CD4-positive, CD25-positive, alpha-beta regulatory T cell (primary cell): ENCODE measurements at regions not wholly inside any gene's neighbourhood (a gene's known extent, or its start where the extent isn't known, plus 50 kb on each side); places are given as distances from the start of the nearest gene placed in this dataset.

Experiments used
- ATAC-seq, 2 donors: fragments of 150-1000 bp; cut with Tn5 transposase; one replicate each; pipeline ENCODE4 v1.10.0; 2021; ENCODE audit warnings: low read depth in 2 of 2, moderate number of reproducible peaks in 2 of 2, moderate library complexity in 1 of 2
- DNase-seq, 3 donors: peaks; one replicate each; pipeline versions ENCODE4 v3.0.0 to v3.0.0-alpha.2; 2012 to 2022; ENCODE audit warnings: mixed read lengths in 1 of 3
- H3K27ac ChIP-seq: one replicate; pipeline ENCODE4 v1.7.0; 2013; ENCODE audit warnings: mild to moderate bottlenecking, low read length; ENCODE audit not compliant: insufficient read depth, poor library complexity, severe bottlenecking
- H3K27me3 ChIP-seq: one replicate; pipeline ENCODE4 v1.7.0; 2013; ENCODE audit warnings: low read length; ENCODE audit not compliant: control insufficient read depth, insufficient read depth
- H3K36me3 ChIP-seq: one replicate; pipeline ENCODE4 v1.7.0; 2013; ENCODE audit warnings: mild to moderate bottlenecking, low read length, moderate library complexity; ENCODE audit not compliant: control insufficient read depth, insufficient read depth
- H3K4me1 ChIP-seq: 2 replicates; pipeline ENCODE4 v1.7.0; 2013; ENCODE audit warnings: mild to moderate bottlenecking, low read length; ENCODE audit not compliant: insufficient read depth, control insufficient read depth, poor library complexity, severe bottlenecking
- H3K4me3 ChIP-seq: one replicate; pipeline ENCODE4 v1.7.0; 2013; ENCODE audit warnings: low read depth, mild to moderate bottlenecking, low read length, moderate library complexity
- H3K9me3 ChIP-seq, 2 experiments: 1 replicate in 1 of 2; 2 replicates in 1 of 2; pipeline ENCODE4 v1.7.0; 2013; ENCODE audit warnings: low read length in 2 of 2, mild to moderate bottlenecking in 1 of 2, moderate library complexity in 1 of 2; ENCODE audit not compliant: control insufficient read depth in 2 of 2
- H3K27ac Mint-ChIP-seq, 3 donors: one replicate each; pipeline ENCODE4 v1.8.0; 2020 to 2022; ENCODE audit warnings: mild to moderate bottlenecking in 3 of 3, mixed read lengths in 3 of 3, moderate library complexity in 2 of 3
- H3K27me3 Mint-ChIP-seq: one replicate; pipeline ENCODE4 v1.8.0; 2022; ENCODE audit warnings: mild to moderate bottlenecking, mixed read lengths
- H3K36me3 Mint-ChIP-seq: one replicate; pipeline ENCODE4 v1.8.0; 2020; ENCODE audit warnings: mixed read lengths
- H3K4me1 Mint-ChIP-seq, 4 donors: one replicate each; pipeline ENCODE4 v1.8.0; 2020 to 2022; ENCODE audit warnings: mixed read lengths in 4 of 4, mild to moderate bottlenecking in 1 of 4
- H3K4me3 Mint-ChIP-seq, 4 donors: one replicate each; pipeline ENCODE4 v1.8.0; 2020 to 2022; ENCODE audit warnings: mild to moderate bottlenecking in 4 of 4, mixed read lengths in 4 of 4, moderate library complexity in 3 of 4
- H3K9me3 Mint-ChIP-seq, 7 donors: one replicate each; pipeline ENCODE4 v1.8.0; 2020 to 2022; ENCODE audit warnings: mixed read lengths in 7 of 7, mild to moderate bottlenecking in 3 of 7, moderate library complexity in 2 of 7

DNA sequence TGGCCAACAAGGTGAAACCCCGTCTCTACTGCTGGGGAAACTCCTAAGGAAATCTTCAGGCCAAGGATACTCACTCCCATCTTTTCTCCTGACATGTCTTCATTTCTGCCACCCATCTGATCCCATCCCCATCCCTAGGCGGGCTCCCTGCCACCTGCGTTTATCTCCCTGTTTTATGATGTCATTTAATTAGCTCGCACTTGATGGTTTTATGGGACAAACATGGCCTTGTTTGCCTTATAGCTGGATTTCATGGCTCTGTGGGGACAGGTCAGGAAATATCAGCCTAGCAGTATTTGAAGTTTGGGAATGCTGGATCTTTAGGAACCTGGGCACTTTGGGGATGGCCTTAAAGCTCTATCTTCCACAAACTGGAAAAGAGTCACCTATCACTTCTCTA, 88.5 kb upstream of the CISTR start:
- no peak overlapping the region for H3K4me3 ChIP-seq
- no peak overlapping the region for H3K27ac ChIP-seq
- Mint-ChIP-seq H3K27ac (no peak overlapping the region), H3K4me3 (no peak overlapping the region), H3K4me1 (no peaks in the 10 kb centered on the region), H3K9me3 (no peaks in the 10 kb centered on the region), H3K27me3 (peaks cover 33% of the 10 kb centered on the region), H3K36me3 (no peaks in the 10 kb centered on the region)
- H3K27me3 ChIP-seq: peaks cover 10% of the 10 kb centered on the region
- H3K36me3 ChIP-seq: no peaks in the 10 kb centered on the region
- ATAC-seq (no peak), DNase-seq (no peak)
- H3K9me3 ChIP-seq: no peaks in the 10 kb centered on the region
- no peaks in the 10 kb centered on the region for H3K4me1 ChIP-seq

DNA sequence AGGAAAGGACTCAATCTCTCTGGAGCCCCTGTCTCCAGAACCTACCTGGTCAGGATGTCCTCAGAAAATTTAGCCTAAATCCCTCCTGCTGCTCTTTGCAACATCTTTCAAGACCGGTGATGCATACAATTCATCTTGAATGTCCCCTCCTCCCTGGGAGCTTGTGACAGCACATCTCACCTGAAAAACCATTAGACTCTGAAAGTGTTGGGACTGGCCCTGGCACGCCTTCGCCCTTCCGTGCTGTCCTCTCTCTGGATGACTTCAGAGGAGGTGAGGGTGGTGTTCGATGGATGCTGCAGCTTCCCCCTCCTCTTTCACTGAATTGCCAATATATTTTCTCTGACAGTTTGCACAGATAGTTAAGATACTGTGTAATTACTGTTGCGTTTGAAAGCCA, 90.9 kb upstream of the CISTR start:
- H3K27ac ChIP-seq: no peak overlapping the region
- no peaks in the 10 kb centered on the region for H3K4me1 Mint-ChIP-seq
- H3K36me3 Mint-ChIP-seq: no peaks in the 10 kb centered on the region
- H3K4me3 ChIP-seq: no peak overlapping the region
- peaks cover 37% of the 10 kb centered on the region for H3K27me3 Mint-ChIP-seq
- no peaks in the 10 kb centered on the region for H3K36me3 ChIP-seq
- H3K9me3 Mint-ChIP-seq: no peaks in the 10 kb centered on the region
- peaks cover 17% of the 10 kb centered on the region for H3K27me3 ChIP-seq
- no peak overlapping the region for H3K4me3 Mint-ChIP-seq
- no peaks in the 10 kb centered on the region for H3K9me3 ChIP-seq
- DNase-seq: no peak
- no peak for ATAC-seq
- H3K4me1 ChIP-seq: no peaks in the 10 kb centered on the region
- H3K27ac Mint-ChIP-seq: no peak overlapping the region

- Histone ChIP-seq H3K27ac (no peak overlapping the region), H3K27me3 (peaks cover 15% of the 10 kb centered on the region), H3K9me3 (no peaks in the 10 kb centered on the region), H3K36me3 (no peaks in the 10 kb centered on the region), H3K4me3 (no peak overlapping the region), H3K4me1 (no peaks in the 10 kb centered on the region)
- ATAC-seq (no peak), DNase-seq (no peak)
- H3K27ac Mint-ChIP-seq: no peak overlapping the region
- H3K27me3 Mint-ChIP-seq: peaks cover 43% of the 10 kb centered on the region
- no peaks in the 10 kb centered on the region for H3K36me3 Mint-ChIP-seq
- no peaks in the 10 kb centered on the region for H3K4me1 Mint-ChIP-seq
- no peak overlapping the region for H3K4me3 Mint-ChIP-seq
- no peaks in the 10 kb centered on the region for H3K9me3 Mint-ChIP-seq
Observed at GRCh38 chr12:53843545-53843944, 91.8 kb upstream of the CISTR start.

GRCh38 chr12:53844994-53845844, 93.4 kb upstream of the HOXC13 start:
- ATAC-seq: no peak
- H3K27me3 ChIP-seq: peaks cover 15% of the 10 kb centered on the region
- no peaks in the 10 kb centered on the region for H3K9me3 ChIP-seq
- no peak overlapping the region for H3K4me3 ChIP-seq
- Mint-ChIP-seq H3K4me3 (no peak overlapping the region), H3K4me1 (no peaks in the 10 kb centered on the region), H3K36me3 (no peaks in the 10 kb centered on the region), H3K27me3 (peaks cover 50% of the 10 kb centered on the region), H3K27ac (no peak overlapping the region), H3K9me3 (no peaks in the 10 kb centered on the region)
- no peak overlapping the region for H3K27ac ChIP-seq
- no peak for DNase-seq
- H3K36me3 ChIP-seq: no peaks in the 10 kb centered on the region
- H3K4me1 ChIP-seq: no peaks in the 10 kb centered on the region

DNA sequence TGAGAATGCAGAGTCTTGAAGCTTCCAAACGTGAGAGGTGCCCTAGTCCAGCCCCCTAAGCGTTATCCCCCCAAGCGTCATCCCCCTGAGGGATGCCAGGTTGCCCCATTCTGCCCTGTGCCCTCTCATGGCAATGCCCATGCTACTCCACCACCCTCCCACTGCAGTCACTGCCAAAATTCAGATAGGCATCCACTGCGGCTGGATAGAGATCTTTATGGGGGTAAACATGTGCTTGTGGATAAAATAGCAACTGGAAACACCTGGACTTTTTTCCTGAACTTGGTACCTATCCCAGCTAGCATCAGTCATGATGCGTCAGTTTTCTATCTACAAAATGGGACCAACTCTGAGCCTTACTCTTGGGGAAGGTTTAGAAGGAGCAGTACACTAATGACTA, 92.7 kb upstream of the HOXC13 start:
- no peaks in the 10 kb centered on the region for H3K9me3 ChIP-seq
- ATAC-seq (no peak), DNase-seq (no peak)
- no peaks in the 10 kb centered on the region for H3K4me1 ChIP-seq
- Mint-ChIP-seq H3K9me3 (no peaks in the 10 kb centered on the region), H3K4me3 (no peak overlapping the region), H3K4me1 (no peaks in the 10 kb centered on the region), H3K27ac (no peak overlapping the region), H3K36me3 (no peaks in the 10 kb centered on the region), H3K27me3 (peaks cover 50% of the 10 kb centered on the region)
- no peak overlapping the region for H3K27ac ChIP-seq
- no peak overlapping the region for H3K4me3 ChIP-seq
- peaks cover 17% of the 10 kb centered on the region for H3K27me3 ChIP-seq
- no peaks in the 10 kb centered on the region for H3K36me3 ChIP-seq

- H3K27me3 ChIP-seq: peaks cover 17% of the 10 kb centered on the region
- Mint-ChIP-seq H3K4me1 (no peaks in the 10 kb centered on the region), H3K4me3 (no peak overlapping the region), H3K27ac (no peak overlapping the region), H3K9me3 (no peaks in the 10 kb centered on the region), H3K36me3 (no peaks in the 10 kb centered on the region), H3K27me3 (peaks cover 46% of the 10 kb centered on the region)
- H3K36me3 ChIP-seq: no peaks in the 10 kb centered on the region
- no peaks in the 10 kb centered on the region for H3K4me1 ChIP-seq
- H3K4me3 ChIP-seq: no peak overlapping the region
- no peak overlapping the region for H3K27ac ChIP-seq
- no peaks in the 10 kb centered on the region for H3K9me3 ChIP-seq
- no peak for ATAC-seq
- DNase-seq: no peak
Observed at GRCh38 chr12:53849113-53849512, 89.5 kb upstream of the HOXC13 start.

GRCh38 chr12:53849656-53850055, 89.0 kb upstream of the HOXC13 start:
- no peaks in the 10 kb centered on the region for H3K4me1 ChIP-seq
- H3K9me3 Mint-ChIP-seq: no peaks in the 10 kb centered on the region
- H3K4me3 ChIP-seq: no peak overlapping the region
- H3K27ac ChIP-seq: no peak overlapping the region
- no peak overlapping the region for H3K4me3 Mint-ChIP-seq
- peaks cover 46% of the 10 kb centered on the region for H3K27me3 Mint-ChIP-seq
- no peak for ATAC-seq
- no peaks in the 10 kb centered on the region for H3K4me1 Mint-ChIP-seq
- H3K36me3 Mint-ChIP-seq: no peaks in the 10 kb centered on the region
- H3K36me3 ChIP-seq: no peaks in the 10 kb centered on the region
- H3K27me3 ChIP-seq: peaks cover 14% of the 10 kb centered on the region
- no peaks in the 10 kb centered on the region for H3K9me3 ChIP-seq
- DNase-seq: no peak
- no peak overlapping the region for H3K27ac Mint-ChIP-seq

- ATAC-seq: no peak
- no peak for DNase-seq
- Histone ChIP-seq H3K4me1 (no peaks in the 10 kb centered on the region), H3K9me3 (no peaks in the 10 kb centered on the region), H3K27me3 (peaks cover 7% of the 10 kb centered on the region), H3K4me3 (no peak overlapping the region), H3K36me3 (no peaks in the 10 kb centered on the region), H3K27ac (no peak overlapping the region)
- Mint-ChIP-seq H3K27me3 (peaks cover 43% of the 10 kb centered on the region), H3K27ac (no peak overlapping the region), H3K36me3 (no peaks in the 10 kb centered on the region), H3K4me3 (no peak overlapping the region), H3K9me3 (no peaks in the 10 kb centered on the region), H3K4me1 (no peaks in the 10 kb centered on the region)
Observed at GRCh38 chr12:53852061-53852460, 86.6 kb upstream of the HOXC13 start.
